Upper lobe of right lung (tissue), 1 donor: ENCODE measurements at regions not wholly inside any gene's neighbourhood (a gene's known extent, or its start where the extent isn't known, plus 50 kb on each side); places are given as distances from the start of the nearest gene placed in this dataset.
A peak's percentile ranks its signal among the peaks of the same experiment; 100 is the strongest.
"Not testable (repeated sequence)": the region's sequence is repeated elsewhere in the genome, so short reads cannot be mapped to it uniquely, and the experiment has no call there.

Experiments used
- ATAC-seq: fragments of 200-7000 bp; cut with Tn5 transposase; one replicate; pipeline ENCODE4 v1.9.1; 2020; ENCODE audit warnings: mild to moderate bottlenecking, moderate library complexity
- DNase-seq: peaks from one replicate; pipeline ENCODE4 v3.0.0-alpha.2; 2020
- H3K27ac ChIP-seq: fragments of 200-600 bp; one replicate; pipeline ENCODE4 v1.8.0; 2022
- H3K27me3 ChIP-seq: fragments of 200-600 bp; one replicate; pipeline ENCODE4 v1.8.0; 2022; ENCODE audit warnings: mild to moderate bottlenecking
- H3K36me3 ChIP-seq: fragments of 200-600 bp; one replicate; pipeline ENCODE4 v1.8.0; 2022
- H3K4me1 ChIP-seq: fragments of 200-600 bp; one replicate; pipeline ENCODE4 v1.8.0; 2022
- H3K4me3 ChIP-seq: fragments of 200-600 bp; one replicate; pipeline ENCODE4 v1.8.0; 2022; ENCODE audit warnings: mild to moderate bottlenecking
- H3K9me3 ChIP-seq: fragments of 200-600 bp; one replicate; pipeline ENCODE4 v1.8.0; 2022
- intact Hi-C: fragments of 100-400 bp; cut with DNase I; formaldehyde crosslinking; loops from one replicate; pipeline ENCODE4 v1.11.0; 2022
- TF ChIP-seq, protein P1 (sequence below): fragments of 200-600 bp; IDR thresholded peaks from one replicate; pipeline ENCODE4 v1.8.0; 2022; ENCODE audit warnings: antibody characterized with exemption
- donor health status: DM: no; HTN: yes; CAD: no; lungs with severe emphysema.

DNA sequence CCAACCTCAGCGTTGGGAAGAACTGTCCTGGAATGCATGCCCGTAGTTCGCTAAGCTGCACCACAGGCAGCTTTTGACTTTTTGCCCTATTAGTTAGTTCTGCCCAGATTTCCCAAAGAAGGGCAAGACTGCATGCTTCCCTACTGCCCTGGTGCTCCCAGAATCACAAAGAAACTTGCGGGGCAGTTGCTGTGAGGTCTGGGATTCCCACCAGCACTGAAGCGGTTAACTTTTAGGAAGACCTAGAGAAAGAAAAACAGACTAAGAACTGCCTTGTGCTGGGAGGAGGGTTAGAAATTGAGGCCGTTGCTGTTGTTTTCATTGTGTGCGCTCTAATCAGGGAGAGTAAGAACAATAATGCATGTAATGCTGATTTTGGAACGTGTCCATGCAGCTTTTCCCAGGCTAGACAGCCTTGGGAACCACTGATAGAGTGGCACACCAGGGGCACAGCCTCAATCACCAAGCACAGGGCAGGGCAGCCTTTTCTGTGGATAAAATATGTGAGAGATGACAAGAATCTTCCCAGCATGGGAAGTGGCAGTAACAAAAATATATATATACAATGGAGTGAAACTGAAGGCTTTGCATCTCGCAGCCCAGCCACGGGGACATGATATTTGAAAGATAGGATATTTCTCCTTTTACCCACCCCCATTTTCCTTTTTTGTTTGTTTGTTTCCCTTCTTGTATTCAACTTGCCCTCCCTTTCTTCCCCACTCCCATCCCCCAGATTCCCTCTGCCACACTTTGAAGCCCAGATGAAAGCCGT, 137.7 kb upstream of the HEY2 start:
- no peak for DNase-seq
- peak overlapping the region; percentile 4 for H3K4me3 ChIP-seq
- TF ChIP-seq, protein P1, sequence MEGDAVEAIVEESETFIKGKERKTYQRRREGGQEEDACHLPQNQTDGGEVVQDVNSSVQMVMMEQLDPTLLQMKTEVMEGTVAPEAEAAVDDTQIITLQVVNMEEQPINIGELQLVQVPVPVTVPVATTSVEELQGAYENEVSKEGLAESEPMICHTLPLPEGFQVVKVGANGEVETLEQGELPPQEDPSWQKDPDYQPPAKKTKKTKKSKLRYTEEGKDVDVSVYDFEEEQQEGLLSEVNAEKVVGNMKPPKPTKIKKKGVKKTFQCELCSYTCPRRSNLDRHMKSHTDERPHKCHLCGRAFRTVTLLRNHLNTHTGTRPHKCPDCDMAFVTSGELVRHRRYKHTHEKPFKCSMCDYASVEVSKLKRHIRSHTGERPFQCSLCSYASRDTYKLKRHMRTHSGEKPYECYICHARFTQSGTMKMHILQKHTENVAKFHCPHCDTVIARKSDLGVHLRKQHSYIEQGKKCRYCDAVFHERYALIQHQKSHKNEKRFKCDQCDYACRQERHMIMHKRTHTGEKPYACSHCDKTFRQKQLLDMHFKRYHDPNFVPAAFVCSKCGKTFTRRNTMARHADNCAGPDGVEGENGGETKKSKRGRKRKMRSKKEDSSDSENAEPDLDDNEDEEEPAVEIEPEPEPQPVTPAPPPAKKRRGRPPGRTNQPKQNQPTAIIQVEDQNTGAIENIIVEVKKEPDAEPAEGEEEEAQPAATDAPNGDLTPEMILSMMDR = no peak
- peak; percentile 63 for ATAC-seq
- intact Hi-C loops = no loop called here
- no peak overlapping the region for H3K27ac ChIP-seq
- H3K9me3 ChIP-seq = no peaks in the 10 kb centered on the region
- H3K27me3 ChIP-seq = no peaks in the 10 kb centered on the region
- H3K4me1 ChIP-seq = no peaks in the 10 kb centered on the region
- no peaks in the 10 kb centered on the region for H3K36me3 ChIP-seq

DNA sequence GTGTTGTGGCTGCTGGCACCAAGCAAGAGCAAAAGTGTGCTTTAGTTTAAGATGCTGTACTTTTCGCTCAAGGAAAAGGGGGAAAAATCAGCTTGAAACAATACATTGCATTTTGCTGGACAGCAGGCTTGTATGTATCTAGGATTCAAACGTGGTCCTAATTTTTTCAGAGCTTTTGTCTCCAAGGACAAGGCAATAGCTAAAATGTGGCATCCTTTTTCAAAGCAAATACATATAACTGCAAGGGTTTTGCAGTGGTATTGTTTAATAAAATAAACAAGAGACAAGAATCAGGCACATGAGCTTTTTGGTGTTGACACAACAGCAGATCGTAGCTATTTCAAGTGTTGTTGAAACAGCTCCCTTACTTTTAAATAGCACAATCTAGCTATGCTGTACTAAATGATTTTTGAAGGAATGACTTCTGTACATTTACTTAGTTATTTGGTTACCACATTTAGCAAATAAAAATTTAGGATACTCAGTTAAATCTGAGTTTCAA, 137.0 kb upstream of the HEY2 start:
- Histone ChIP-seq H3K36me3 (no peaks in the 10 kb centered on the region), H3K27me3 (no peaks in the 10 kb centered on the region), H3K4me3 (no peak overlapping the region), H3K27ac (no peak overlapping the region), H3K9me3 (no peaks in the 10 kb centered on the region), H3K4me1 (no peaks in the 10 kb centered on the region)
- intact Hi-C loops = no loop called here
- no peak for DNase-seq
- no peak for ATAC-seq
- TF ChIP-seq, protein P1 = no peak

DNA sequence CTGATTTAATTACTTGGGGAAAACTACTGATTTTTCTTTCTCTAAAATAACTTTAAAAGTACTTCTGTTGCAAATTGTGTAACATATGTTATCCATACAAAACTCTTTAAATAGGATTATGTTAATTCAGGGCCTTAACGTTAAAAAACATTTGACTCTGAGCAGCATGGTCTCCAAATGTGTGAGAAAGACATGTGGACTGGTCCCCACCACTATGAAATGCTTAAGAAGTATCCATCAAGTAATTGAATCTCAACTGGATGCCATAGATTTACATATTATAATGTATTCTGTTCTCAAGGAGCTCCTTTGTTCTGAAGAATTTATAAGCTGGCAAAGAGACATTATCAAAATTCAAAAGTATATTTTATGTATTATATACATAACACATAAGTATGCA, 130.8 kb upstream of the HEY2 start:
- Histone ChIP-seq H3K4me1 (no peaks in the 10 kb centered on the region), H3K4me3 (no peak overlapping the region), H3K36me3 (no peaks in the 10 kb centered on the region), H3K27me3 (no peaks in the 10 kb centered on the region), H3K27ac (no peak overlapping the region), H3K9me3 (no peaks in the 10 kb centered on the region)
- TF ChIP-seq, protein P1 = no peak
- no peak for ATAC-seq
- DNase-seq = no peak
- intact Hi-C loops = no loop called here

DNA sequence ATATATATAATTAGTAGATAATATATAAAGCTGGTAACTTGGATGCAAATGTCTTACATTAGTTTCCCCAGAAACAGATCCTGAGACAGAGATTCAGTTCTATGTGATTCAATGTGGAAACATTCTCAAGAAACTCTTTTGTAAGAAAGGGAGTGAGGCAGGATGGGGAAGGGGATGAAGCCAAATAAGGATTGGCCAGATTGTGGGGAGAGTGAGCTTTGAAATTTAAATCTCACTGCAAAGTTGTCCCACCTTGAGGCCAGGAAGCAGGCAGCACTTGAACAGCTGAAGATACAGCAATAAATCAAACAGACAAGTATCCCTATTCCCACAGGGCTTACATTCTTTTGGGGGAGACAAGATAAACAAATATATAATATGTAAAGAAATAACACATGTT, 126.3 kb upstream of the HEY2 start:
- DNase-seq = no peak
- H3K27ac ChIP-seq = no peak overlapping the region
- intact Hi-C loops = no loop called here
- TF ChIP-seq, protein P1 = no peak
- H3K27me3 ChIP-seq = no peaks in the 10 kb centered on the region
- no peak overlapping the region for H3K4me3 ChIP-seq
- H3K9me3 ChIP-seq = no peaks in the 10 kb centered on the region
- H3K36me3 ChIP-seq = no peaks in the 10 kb centered on the region
- ATAC-seq = no peak
- H3K4me1 ChIP-seq = no peaks in the 10 kb centered on the region

DNA sequence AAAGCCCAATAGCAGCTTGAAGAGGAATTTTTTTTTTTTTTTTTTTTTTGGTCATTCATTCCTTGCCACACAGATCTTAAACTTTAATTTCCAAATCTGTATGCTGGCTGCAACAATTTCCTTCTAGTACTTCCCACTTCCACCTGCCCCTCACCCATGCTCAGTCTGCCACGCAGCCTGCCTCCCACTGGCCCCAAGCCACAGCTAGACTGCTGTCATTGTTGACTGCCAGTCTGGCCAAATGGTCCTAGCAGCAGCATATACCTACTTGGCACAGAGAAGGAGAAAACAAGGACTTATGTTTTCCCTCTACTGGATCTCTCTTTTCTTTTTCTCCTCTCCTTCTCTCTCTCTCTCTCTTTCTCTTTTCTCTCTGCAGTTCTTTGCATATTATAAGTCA, 118.3 kb upstream of the HEY2 start:
- H3K27me3 ChIP-seq = no peaks in the 10 kb centered on the region
- no peaks in the 10 kb centered on the region for H3K36me3 ChIP-seq
- intact Hi-C loops = no loop called here
- no peaks in the 10 kb centered on the region for H3K9me3 ChIP-seq
- H3K4me3 ChIP-seq = no peak overlapping the region
- ATAC-seq = no peak
- TF ChIP-seq, protein P1 = no peak
- DNase-seq = no peak
- no peaks in the 10 kb centered on the region for H3K4me1 ChIP-seq
- no peak overlapping the region for H3K27ac ChIP-seq

DNA sequence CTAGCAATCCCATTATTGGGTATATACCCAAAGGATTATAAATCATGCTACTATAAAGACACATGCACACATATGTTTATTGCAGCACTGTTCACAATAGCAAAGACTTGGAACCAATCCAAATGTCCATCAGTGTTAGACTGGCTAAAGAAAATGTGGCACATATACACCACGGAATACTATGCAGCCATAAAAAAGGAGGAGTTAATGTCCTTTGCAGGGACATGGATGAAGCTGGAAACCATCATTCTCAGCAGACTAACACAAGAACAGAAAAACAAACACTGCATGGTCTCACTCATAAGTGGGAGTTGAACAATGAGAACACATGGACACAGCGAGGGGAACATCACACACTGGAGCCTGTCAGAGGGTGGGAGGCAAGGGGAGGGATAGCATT, 113.4 kb upstream of the HEY2 start:
- H3K9me3 ChIP-seq, H3K4me3 ChIP-seq, intact Hi-C loops: not testable (repeated sequence)

More for the DNA sequence above, 113.4 kb upstream of the HEY2 start:
- H3K27ac ChIP-seq, H3K4me1 ChIP-seq, ATAC-seq, DNase-seq, H3K27me3 ChIP-seq, H3K36me3 ChIP-seq: not testable (repeated sequence)
